Stimulated activated CD8-positive, alpha-beta memory T cell treated with anti-CD3 and anti-CD28 coated beads, Interleukin-4, amount 100 ng/mL, for 48 hours (primary cell): ENCODE measurements at regions not wholly inside any gene's neighbourhood (a gene's known extent, or its start where the extent isn't known, plus 50 kb on each side); places are given as distances from the start of the nearest gene placed in this dataset.
"Not testable (repeated sequence)": the region's sequence is repeated elsewhere in the genome, so short reads cannot be mapped to it uniquely, and the experiment has no call there.

Experiments
- DNase-seq: peaks from one replicate; pipeline ENCODE4 v3.0.0-alpha.2; 2020

DNA sequence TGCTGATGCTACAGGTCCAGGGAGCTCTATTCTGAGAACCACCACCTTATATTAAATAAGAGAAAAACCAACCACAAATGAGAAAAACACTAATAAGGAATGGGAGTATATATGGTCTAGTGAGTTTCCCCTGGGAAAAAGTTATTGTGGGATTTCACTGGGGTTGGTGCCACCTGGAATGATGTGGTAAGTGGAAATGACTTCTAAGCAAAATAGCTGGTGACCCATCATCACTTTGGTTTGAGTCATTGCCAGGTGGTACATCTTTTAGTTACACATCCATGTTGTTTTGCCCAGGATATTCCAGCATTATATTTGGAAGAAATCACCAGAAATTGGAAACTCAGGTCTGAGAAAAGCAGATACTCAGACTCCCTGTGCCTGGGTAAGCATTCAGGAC, 437.3 kb downstream of the DTWD2 start:
- no peak for DNase-seq

GRCh38 chr5:118548761-118549720, 439.3 kb downstream of the DTWD2 start:
- DNase-seq = no peak

DNA sequence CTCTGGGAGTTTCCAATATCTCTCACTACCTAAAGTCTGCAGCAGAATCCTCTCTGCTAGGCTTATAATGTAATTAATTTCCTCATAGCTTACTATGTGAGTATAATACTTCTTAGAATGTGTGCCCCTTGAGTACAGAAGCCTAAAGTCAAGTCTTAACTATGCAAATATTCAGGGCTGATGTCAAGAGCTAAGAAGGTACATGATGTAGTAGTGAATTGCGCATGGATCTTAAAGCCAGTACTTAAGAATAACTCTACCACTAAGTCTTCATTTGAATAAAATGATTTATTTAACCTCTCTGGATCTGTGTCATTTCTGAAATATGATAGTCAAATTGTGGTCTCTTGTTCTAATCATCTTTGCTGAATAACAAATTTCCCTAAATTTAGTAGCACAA, 442.9 kb downstream of the DTWD2 start:
- DNase-seq = no peak

GRCh38 chr5:118544887-118545449, 443.4 kb downstream of the DTWD2 start:
- DNase-seq = no peak

- DNase-seq = no peak
These were observed 454.4 kb downstream of the DTWD2 start for GRCh38 chr5:118533923-118534322.

GRCh38 chr5:118533156-118533555, 455.2 kb downstream of the DTWD2 start:
- no peak for DNase-seq

DNA sequence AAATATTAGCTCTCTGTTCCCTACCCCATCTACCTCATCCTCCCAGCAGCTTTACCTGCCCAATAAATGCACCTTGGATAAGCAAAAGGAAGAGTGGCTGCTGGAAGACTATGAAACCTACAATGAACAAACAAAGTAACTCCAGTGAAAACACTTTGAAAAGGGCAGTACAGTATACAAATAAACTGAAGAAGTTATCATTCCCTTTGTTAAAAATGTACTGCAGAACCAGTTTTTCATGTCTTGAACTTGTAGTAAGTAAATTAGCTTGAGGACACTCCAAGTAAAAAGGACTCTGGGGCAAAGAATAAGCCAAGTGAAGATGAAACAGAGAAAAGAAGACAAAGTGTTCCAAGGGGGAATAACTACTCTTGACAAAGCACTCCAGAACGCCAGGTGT, 457.1 kb downstream of the DTWD2 start:
- no peak for DNase-seq

GRCh38 chr5:118529361-118530144, 458.8 kb downstream of the DTWD2 start:
- DNase-seq = no peak

DNA sequence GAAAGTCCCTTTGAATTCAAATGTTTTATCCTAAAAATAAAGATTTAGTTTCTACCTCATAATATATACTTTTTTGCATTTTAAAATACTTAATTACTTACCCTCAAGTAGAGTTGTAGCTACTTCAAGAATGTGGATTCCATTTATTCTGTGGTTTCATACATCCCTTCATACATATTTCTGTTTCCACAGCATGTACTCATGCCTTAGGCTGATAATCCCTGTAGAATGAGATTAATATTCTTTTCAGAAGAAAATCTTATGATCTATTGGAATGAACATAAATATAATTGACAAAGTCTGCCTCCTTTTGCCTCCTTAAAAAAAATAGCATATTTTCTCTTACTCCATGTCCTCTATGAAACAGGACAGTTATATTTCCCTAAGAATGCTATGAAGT, 465.7 kb downstream of the DTWD2 start:
- DNase-seq = no peak

GRCh38 chr5:118520771-118521415, 467.5 kb downstream of the DTWD2 start:
- no peak for DNase-seq

DNA sequence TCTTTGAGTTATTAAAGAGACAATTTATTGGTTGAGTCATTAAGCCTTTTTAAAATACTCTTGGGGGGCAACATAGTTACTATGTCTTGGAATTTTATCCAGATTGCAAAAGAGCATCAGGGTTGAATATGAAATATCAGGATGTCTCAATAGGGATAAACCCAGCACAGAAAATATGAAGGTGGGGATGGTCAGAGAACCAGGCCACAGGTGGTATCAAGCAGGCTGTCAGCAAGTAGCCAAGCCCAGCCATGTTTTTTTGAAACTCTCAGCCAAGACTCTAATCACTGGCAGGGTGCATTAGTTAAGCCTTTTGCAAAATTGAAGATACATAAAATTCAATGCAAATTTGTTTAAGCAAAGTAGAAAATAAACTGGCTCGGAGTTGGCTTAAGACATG, 468.9 kb downstream of the DTWD2 start:
- DNase-seq = no peak

GRCh38 chr5:118518720-118519119, 469.6 kb downstream of the DTWD2 start:
- DNase-seq = no peak

GRCh38 chr5:118511846-118512245, 476.5 kb downstream of the DTWD2 start:
- no peak for DNase-seq

GRCh38 chr5:118506217-118506852, 482.0 kb downstream of the DTWD2 start:
- no peak for DNase-seq

- not testable (repeated sequence) for DNase-seq
These were observed 486.1 kb downstream of the DTWD2 start for GRCh38 chr5:118502232-118502631.

- DNase-seq = no peak
These were observed 497.0 kb downstream of the DTWD2 start for GRCh38 chr5:118491351-118491750.

DNA sequence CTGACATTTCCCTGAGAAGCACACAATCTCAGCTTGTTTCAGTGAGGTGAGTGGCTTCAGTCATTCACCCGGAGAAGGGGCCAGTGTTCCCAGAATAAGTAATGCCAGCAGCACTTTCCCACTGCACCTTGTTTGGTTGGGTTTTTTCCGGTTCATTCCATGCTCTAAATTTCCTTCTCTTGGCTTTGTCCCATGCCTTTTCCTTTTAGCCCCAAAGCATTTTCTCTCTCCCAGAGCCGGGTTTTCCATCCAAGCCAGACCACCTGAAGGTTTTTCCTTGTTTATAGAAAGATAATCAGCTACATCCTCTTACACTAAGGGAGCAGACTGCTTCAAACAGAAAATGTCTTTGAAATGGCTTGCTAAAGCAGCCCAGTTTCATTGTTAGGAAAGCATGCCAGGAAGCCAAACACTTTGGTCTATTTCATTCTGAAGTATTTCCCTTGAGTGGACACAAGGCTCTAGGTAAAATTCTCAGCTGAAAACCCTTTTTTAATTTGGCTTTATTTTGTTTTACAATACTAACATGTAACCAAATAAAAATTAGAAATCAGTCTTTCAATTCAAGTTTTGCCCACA, 501.6 kb downstream of the DTWD2 start:
- DNase-seq = no peak

- no peak for DNase-seq
These were observed 509.1 kb downstream of the DTWD2 start for GRCh38 chr5:118479285-118479684.

DNA sequence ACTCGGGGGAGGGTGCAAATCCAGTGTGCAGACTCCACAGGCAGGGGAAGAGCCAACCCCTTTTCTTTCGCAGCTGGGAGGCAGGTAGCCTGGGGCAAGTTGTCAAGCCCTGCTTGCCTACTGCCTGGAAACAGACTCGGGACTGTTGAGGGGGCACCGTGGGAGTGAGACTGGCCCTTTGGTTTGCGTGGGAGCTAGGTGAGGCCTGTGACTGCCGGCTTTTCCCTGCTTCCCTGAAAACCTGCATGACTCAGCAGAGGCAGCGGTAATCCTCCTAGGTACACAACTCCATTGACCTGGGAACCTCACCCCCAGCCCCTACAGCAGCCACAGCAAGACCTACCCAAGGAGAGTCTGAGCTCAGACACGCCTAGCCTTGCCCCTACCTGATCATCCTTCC, 509.5 kb downstream of the DTWD2 start:
- DNase-seq = no peak

- DNase-seq = no peak
These were observed 520.3 kb downstream of the DTWD2 start for GRCh38 chr5:118468085-118468484.

GRCh38 chr5:118467103-118467502, 521.2 kb downstream of the DTWD2 start:
- DNase-seq = no peak

DNA sequence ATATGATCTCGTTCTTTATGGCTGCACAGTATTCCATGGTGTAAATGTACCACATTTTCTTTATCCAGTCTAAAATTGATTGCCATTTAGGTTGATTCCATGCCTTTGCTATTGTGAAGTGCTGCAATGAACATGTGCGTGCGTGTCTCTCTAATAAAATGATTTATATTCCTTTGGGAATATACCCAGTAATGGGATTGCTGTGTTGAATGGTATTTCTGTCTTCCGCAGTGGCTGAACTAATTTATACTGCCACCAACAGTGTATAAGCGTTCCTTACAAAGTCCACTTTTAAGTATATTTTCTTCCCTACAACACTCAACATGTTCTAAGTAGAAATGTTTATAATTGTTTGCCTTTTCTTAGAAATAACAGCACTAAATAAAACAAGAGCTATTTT, 521.9 kb downstream of the DTWD2 start:
- DNase-seq = no peak
